Upper lobe of left lung (tissue), 6 donors: ENCODE measurements at regions not wholly inside any gene's neighbourhood (a gene's known extent, or its start where the extent isn't known, plus 50 kb on each side); places are given as distances from the start of the nearest gene placed in this dataset.

Experiments
- ATAC-seq, 2 donors: fragments of 200-7000 bp; cut with Tn5 transposase; one replicate each; pipeline ENCODE4 v1.9.1; 2022; ENCODE audit warnings: mild to moderate bottlenecking in 2 of 2, moderate library complexity in 2 of 2; ENCODE audit not compliant: low FRiP score in 2 of 2
- DNase-seq, 2 donors: peaks; one replicate each; pipeline ENCODE4 v3.0.0-alpha.2; 2019 to 2020
- H3K27ac ChIP-seq, 4 donors: fragments of 200-600 bp; sonication (generic); one replicate each; pipeline ENCODE4 v1.5.1; 2016 to 2019
- H3K27me3 ChIP-seq, 4 donors: fragments of 200-600 bp; sonication (generic); one replicate each; pipeline ENCODE4 v1.5.1; 2017 to 2019
- H3K36me3 ChIP-seq, 4 donors: fragments of 200-600 bp; sonication (generic); one replicate each; pipeline ENCODE4 v1.5.1; 2016 to 2019
- H3K4me1 ChIP-seq, 4 donors: fragments of 200-600 bp; sonication (generic); one replicate each; pipeline ENCODE4 v1.5.1; 2018 to 2019
- H3K4me3 ChIP-seq, 4 donors: fragments of 200-600 bp; sonication (generic); one replicate each; pipeline ENCODE4 v1.5.1; 2017 to 2019; ENCODE audit warnings: mild to moderate bottlenecking in 2 of 4, moderate library complexity in 1 of 4
- H3K9me3 ChIP-seq, 4 donors: fragments of 200-600 bp; sonication (generic); one replicate each; pipeline ENCODE4 v1.5.1; 2018 to 2019
- CTCF ChIP-seq, 6 experiments: fragments of 450-650 bp in 4 of 6; fragments of 200-600 bp in 2 of 6; sonication (generic) in 2 of 6; IDR thresholded peaks; one replicate each; pipeline ENCODE4 v1.5.1; 2016 to 2019; ENCODE audit warnings: antibody characterized with exemption in 6 of 6
- EP300 ChIP-seq, 4 donors: sonication (generic); formaldehyde crosslinking; IDR thresholded peaks; one replicate each; pipeline ENCODE4 v1.5.1; 2017; ENCODE audit warnings: antibody characterized with exemption in 4 of 4, control low read depth in 2 of 4
- POLR2A ChIP-seq, 4 donors: fragments of 450-650 bp; IDR thresholded peaks; one replicate each; pipeline ENCODE4 v1.5.1; 2016 to 2017; ENCODE audit warnings: antibody characterized with exemption in 4 of 4, mild to moderate bottlenecking in 2 of 4
- POLR2AphosphoS5 ChIP-seq, 2 donors: sonication (generic); formaldehyde crosslinking; IDR thresholded peaks; one replicate each; pipeline ENCODE4 v1.5.1; 2017; ENCODE audit warnings: antibody characterized with exemption in 2 of 2
- WGBS, 2 donors: methylation state at CpG; one replicate each; pipeline ENCODE4 v1.1.5; 2017 to 2018; 5-methylcytosine and 5-hydroxymethylcytosine counted together
- donor health status: DM: no; HTN: no; CAD: no; lungs with moderate emphysema.
- donor health status: DM: no; HTN: yes; CAD: no; lungs with severe emphysema.

GRCh38 chr11:37907436-37908218 is 1309.6 kb upstream of the RAG2 start:
- ATAC-seq (peak in 1 of 2 donors; percentile 32), DNase-seq (peak in 1 of 2 donors; percentile 14)
- H3K36me3 ChIP-seq = no peaks in the 10 kb centered on the region
- 85 to 86% methylated on average over 13 to 20 of the region's 20 CpGs for WGBS, 2 donors
- H3K27ac ChIP-seq = no peak overlapping the region
- no peaks in the 10 kb centered on the region for H3K27me3 ChIP-seq
- no peaks in the 10 kb centered on the region for H3K4me1 ChIP-seq
- no peak overlapping the region for H3K4me3 ChIP-seq
- no peak for TF ChIP-seq POLR2AphosphoS5 (IDR thresholded peaks at IDR 0.05)
- TF ChIP-seq EP300 (IDR thresholded peaks at IDR 0.05) = no peak
- TF ChIP-seq POLR2A (IDR thresholded peaks at IDR 0.05) = no peak
- TF ChIP-seq CTCF (IDR thresholded peaks at IDR 0.05) = no peak
- H3K9me3 ChIP-seq = no peaks in the 10 kb centered on the region

- no peak for DNase-seq
- ATAC-seq = peak in 1 of 2 donors; percentile 31
- Histone ChIP-seq H3K9me3 (no peaks in the 10 kb centered on the region), H3K27me3 (no peaks in the 10 kb centered on the region), H3K4me3 (no peak overlapping the region), H3K4me1 (no peaks in the 10 kb centered on the region), H3K27ac (no peak overlapping the region), H3K36me3 (no peaks in the 10 kb centered on the region)
- WGBS, 2 donors = 79 to 83% methylated on average over 11 to 13 of the region's 13 CpGs
- TF ChIP-seq POLR2AphosphoS5 (IDR thresholded peaks at IDR 0.05) (no peak), POLR2A (IDR thresholded peaks at IDR 0.05) (no peak), CTCF (IDR thresholded peaks at IDR 0.05) (no peak)
These were observed 1307.8 kb upstream of the RAG2 start for GRCh38 chr11:37905707-37906417.

GRCh38 chr11:37896016-37896415 is 1298.0 kb upstream of the RAG2 start:
- no peak overlapping the region for H3K4me3 ChIP-seq
- no peak for ATAC-seq
- no peaks in the 10 kb centered on the region for H3K4me1 ChIP-seq
- H3K36me3 ChIP-seq = no peaks in the 10 kb centered on the region
- H3K27ac ChIP-seq = no peak overlapping the region
- no peaks in the 10 kb centered on the region for H3K27me3 ChIP-seq
- H3K9me3 ChIP-seq = peaks cover 0 to 23% (median 2%) of the 10 kb centered on the region in 4 donors
- DNase-seq = no peak
- TF ChIP-seq EP300 (IDR thresholded peaks at IDR 0.05) (no peak), POLR2AphosphoS5 (IDR thresholded peaks at IDR 0.05) (no peak), CTCF (IDR thresholded peaks at IDR 0.05) (no peak), POLR2A (IDR thresholded peaks at IDR 0.05) (no peak)

GRCh38 chr11:37881741-37882140 is 1283.7 kb upstream of the RAG2 start:
- ATAC-seq = no peak
- Histone ChIP-seq H3K27ac (no peak overlapping the region), H3K4me3 (no peak overlapping the region), H3K27me3 (no peaks in the 10 kb centered on the region), H3K9me3 (no peaks in the 10 kb centered on the region), H3K4me1 (no peaks in the 10 kb centered on the region), H3K36me3 (no peaks in the 10 kb centered on the region)
- no peak for TF ChIP-seq POLR2A (IDR thresholded peaks at IDR 0.05)
- TF ChIP-seq EP300 (IDR thresholded peaks at IDR 0.05) = no peak
- no peak for TF ChIP-seq CTCF (IDR thresholded peaks at IDR 0.05)
- TF ChIP-seq POLR2AphosphoS5 (IDR thresholded peaks at IDR 0.05) = no peak
- WGBS, 2 donors = 73 to 80% methylated on average over 3 of the region's 3 CpGs
- no peak for DNase-seq
